Erythroblast (primary cell): ENCODE measurements at regions not wholly inside any gene's neighbourhood (a gene's known extent, or its start where the extent isn't known, plus 50 kb on each side); places are given as distances from the start of the nearest gene placed in this dataset.

Experiments used
- GATA1 ChIP-seq: IDR thresholded peaks from 2 replicates; pipeline ENCODE4 v1.6.1; 2011; ENCODE audit warnings: low read depth, mild to moderate bottlenecking, control low read depth, low read length, moderate library complexity
- POLR2A ChIP-seq: IDR thresholded peaks from 2 replicates; pipeline ENCODE4 v1.6.1; 2011; ENCODE audit warnings: mild to moderate bottlenecking, low read length

GRCh38 chr12:24750263-24750662 lies 198.6 kb downstream of the BCAT1 start:
- TF ChIP-seq POLR2A (no peak), GATA1 (no peak)
